Right ventricle myocardium superior (tissue), 1 donor: ENCODE measurements at regions not wholly inside any gene's neighbourhood (a gene's known extent, or its start where the extent isn't known, plus 50 kb on each side); places are given as distances from the start of the nearest gene placed in this dataset.

Experiments
- ATAC-seq: fragments of 200-7000 bp; cut with Tn5 transposase; one replicate; pipeline ENCODE4 v1.9.1; 2020; ENCODE audit warnings: mild to moderate bottlenecking; ENCODE audit not compliant: poor library complexity
- DNase-seq: peaks from one replicate; pipeline ENCODE4 v3.0.0-alpha.2; 2020
- intact Hi-C: fragments of 100-400 bp; cut with DNase I; formaldehyde crosslinking; loops from one replicate; pipeline ENCODE4 v1.11.2; 2022
- donor health status: DM: no; HTN: yes; CAD: no; lungs with severe emphysema.

DNA sequence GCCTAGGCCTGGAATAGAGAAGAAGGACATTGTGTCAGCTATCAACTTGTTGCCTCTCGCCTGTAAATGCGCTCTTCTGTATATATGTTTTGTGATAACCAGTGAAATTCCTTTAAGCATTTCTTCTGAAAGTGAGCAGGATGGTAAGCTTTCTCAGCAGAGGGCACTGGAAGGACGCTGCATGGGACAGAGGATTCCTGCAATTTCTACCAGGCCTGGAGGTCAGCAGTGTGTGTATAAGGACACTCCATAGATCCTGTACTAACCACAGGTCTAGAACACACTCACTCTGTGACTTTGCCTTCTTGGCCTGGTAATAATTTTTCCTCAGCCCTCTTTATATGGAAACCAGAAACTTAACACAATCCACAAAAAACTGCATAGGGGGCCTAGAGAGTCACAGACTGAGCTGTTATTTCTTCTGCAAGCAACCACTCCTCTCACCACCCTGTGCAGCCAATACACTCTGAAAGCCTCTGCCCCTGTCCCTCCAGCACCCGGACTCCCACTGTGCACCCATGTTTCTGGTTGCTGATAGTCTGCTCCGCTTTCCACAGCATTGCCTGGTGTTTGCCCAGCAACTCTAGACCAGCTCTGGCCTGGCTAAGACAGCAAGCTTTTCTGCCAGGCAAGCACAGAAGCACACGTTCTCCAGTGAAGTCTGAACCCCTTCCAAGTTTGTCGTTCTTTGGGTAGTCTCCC is 94.0 kb upstream of the RMST start:
- intact Hi-C loops, result no loop called here
- no peak for ATAC-seq
- no peak for DNase-seq

DNA sequence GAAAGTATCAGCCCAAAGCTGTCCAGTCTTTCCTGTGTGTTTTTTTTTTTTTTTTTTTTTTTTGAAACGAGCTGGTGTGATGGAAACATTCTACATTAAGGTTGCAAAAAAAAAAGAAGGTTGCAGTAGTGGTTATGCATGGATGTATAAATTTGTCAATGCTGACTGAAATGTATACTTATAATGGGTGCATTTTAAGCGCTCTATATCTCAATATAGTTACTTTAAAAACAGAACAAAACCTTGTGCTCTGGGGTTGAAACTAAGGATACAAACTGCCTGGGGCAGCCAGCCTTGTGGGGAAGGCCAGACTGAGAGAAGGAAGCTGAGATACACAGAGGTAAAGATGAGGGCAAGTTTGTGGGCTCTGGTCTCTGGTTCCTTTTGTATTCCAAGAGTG is 87.3 kb upstream of the RMST start:
- intact Hi-C loops, result no loop called here
- no peak for ATAC-seq
- no peak for DNase-seq

DNA sequence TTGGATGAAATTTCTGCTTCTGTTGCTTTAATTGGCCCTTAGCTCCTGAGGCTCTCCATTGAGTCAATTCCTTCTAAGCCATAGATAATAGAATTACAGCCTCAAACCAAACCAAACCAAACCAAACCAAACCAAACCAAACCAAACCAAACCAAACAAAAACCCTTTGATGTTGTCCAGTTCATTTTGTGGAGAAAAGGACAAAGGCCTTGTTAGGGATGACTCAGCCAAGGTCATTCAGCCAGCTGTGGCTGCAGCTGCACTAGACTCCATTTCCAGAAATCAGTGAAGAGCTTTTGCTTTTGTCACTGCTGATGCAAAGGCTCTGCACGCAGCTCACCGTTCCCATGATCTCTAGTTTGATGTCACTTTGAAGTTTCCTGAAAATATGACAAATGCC is 82.2 kb upstream of the RMST start:
- intact Hi-C loops, result no loop called here
- DNase-seq, result no peak
- no peak for ATAC-seq

DNA sequence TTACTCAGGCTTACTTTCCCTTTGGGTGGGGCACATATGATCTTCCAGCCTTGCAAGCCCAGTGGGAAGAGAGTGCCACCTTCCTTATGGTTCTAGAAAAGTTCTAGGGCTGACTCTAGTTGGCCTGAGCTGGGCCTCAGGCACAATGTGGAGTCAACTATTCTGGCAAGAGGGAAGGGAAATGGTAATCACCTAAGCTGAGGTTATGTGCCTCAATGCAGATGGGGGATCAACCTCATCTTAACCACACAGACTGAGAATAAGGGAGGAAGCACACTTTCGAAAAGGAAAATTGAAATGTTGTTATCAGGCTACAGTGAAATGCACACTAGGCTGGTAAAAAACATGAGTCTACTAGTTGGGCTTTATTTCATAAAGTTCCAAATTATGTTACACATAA is 77.5 kb upstream of the RMST start:
- no peak for DNase-seq
- ATAC-seq, result no peak
- intact Hi-C loops, result no loop called here

DNA sequence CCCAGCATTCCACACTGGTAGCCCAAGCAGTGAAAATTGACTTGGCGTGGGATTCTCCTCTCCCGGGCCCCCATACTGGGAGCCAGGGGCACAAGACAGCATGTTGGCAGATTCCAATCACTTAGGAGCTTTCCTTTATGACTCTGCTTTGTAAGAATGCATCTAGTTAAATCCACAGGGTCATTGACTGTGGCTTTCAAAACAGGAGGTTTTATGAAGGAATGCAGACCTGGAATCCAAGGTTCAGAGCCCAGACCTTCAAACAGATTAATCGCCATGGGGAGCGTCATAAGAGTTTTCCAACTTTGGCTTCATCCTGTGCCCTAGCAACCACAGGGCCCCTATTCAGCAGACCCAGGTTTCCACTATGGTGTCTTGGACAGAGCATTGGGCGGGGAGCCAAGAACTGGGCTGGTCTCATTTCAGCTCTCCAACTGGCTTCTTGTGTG is 76.4 kb upstream of the RMST start:
- ATAC-seq (no peak), DNase-seq (no peak)
- intact Hi-C loops, result no loop called here

DNA sequence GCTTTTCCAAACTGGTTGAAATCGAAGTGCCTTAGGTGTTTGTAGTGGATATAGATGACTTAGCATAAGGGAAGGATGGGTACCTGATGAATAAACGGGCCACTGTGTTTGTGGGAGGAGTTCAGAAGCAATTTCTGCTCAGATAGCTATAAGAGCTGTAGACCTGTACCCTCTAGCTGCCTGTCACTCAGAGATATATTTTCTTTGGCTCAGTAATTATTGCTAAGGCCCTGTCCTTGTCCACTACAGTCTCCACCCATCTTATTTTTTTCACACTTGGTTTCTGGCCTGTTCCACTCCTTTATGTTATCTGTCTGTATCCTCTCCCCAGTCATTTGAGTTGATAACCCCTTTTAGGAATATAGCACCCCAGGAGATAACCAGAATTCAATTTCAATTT is 74.8 kb upstream of the RMST start:
- no peak for ATAC-seq
- DNase-seq, result no peak
- intact Hi-C loops, result no loop called here

DNA sequence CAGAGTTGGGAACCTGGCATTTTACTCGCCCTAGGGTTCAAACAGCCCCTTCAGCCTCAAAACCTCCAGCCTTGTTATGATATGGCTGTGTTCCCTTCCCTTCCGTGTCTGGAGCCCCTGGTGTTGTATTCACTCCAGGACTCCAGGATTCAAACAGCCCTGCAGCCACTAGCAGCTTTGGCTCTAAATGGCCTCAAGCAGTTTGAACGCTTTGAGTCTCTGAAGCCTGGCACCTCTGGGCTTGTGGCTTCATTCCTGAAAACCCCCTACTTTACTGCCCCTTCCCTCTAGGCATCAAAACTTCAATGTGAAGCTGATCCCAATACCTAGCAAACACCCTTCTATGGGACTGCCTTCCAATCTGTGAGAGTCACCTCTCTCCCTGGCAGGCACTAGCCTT is 67.9 kb upstream of the RMST start:
- no peak for DNase-seq
- ATAC-seq, result no peak
- intact Hi-C loops, result no loop called here

DNA sequence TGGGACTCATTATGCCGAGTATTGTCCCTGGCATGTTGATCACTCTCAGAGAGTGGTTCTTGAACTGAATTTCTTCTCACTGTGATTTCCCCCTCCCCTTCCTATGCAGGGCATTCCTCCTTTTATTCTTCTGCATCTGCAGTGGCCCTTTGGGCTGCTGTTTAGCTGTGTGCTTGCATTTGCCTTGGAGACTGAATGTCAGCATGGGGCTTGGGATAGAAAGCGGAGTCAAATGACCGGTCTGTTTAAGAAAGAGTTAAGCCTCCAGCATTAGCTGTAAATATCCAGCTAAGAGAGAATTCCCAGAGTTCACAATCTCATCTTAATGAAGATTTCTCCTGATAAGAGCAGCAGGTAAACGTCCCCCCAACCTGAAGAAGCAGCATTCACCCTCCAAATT is 65.6 kb upstream of the RMST start:
- no peak for ATAC-seq

DNA sequence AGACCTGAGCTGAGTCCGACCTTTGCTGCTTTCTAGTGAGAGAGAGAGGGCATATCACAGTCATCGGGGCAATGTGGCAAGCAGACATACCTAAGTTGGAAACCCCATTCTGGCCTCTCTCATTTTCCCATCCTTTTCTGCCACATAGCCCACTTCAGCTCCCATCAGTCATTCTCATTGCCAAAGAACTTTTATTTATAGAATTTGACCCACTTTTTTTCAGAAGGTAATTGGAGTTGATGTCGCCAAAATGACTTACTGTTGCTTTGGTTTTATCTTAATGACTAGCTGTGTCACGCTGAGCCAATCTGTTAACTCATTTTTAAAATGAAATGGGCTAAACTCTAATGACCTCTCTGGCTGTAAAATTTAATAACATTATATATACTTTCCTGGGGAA is 63.9 kb upstream of the RMST start:
- DNase-seq (no peak), ATAC-seq (no peak)
- intact Hi-C loops, result no loop called here

More for the DNA sequence above, 65.6 kb upstream of the RMST start:
- intact Hi-C loops, result no loop called here
- no peak for DNase-seq

DNA sequence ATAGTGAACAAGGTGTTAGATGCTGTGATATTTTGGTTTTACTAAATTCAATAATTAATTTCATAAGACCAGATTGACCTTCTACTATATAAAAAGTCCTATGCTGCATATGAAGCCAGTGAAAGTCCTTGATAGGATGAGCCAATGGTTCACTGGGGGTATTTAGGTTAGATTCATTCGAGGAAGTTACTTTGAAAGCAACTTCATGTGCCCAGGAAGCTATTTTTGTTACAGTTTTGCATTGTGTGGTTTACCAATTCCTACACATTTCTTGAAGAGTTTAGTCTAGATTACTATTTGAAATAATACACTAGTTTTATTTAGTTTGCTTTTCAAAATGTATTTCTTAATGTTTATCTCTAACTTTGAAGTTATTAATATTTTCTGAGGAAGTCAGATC is 58.5 kb upstream of the RMST start:
- ATAC-seq, result no peak
- no peak for DNase-seq
- intact Hi-C loops, result no loop called here

DNA sequence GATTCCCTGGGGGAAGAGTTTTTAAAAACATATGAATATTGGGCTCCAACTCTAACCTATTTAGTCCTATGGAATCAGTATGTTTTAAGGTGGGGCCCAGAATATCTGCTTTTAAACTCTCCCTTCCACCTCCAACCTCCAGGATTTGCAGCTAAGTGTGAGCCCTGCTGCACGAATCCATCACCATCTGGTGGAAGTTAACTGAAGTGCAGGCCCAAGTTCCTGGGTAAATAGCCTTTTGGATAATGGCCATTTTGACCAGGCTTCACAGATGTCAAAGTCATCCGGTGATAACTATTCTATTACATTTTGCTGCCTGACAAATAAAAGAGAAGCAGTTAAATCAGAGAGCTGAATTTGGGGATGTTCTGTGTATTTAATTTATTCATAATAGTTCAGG is 58.1 kb upstream of the RMST start:
- no peak for ATAC-seq

DNA sequence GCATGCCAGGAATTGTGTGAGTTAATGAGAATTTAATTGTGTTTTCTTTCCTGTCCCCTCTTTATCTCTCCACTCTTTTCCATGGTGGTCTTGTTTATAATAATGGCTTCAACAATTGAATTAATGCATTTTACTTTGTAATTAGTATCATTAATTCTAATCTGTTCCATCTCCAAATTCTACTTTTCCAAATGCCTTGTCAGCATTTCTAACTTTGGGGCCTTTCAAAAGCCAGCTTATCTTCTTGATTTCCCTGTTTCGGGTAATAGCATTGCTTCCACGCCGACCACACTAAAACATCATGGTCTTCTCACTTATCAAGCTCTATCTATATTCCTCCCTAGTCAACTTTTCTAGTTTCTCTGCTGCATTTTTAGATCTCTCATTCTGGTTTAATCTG is 54.2 kb upstream of the RMST start:
- DNase-seq, result no peak
- intact Hi-C loops, result no loop called here
- ATAC-seq, result no peak

More for the DNA sequence above, 58.1 kb upstream of the RMST start:
- no peak for DNase-seq
- intact Hi-C loops, result no loop called here

DNA sequence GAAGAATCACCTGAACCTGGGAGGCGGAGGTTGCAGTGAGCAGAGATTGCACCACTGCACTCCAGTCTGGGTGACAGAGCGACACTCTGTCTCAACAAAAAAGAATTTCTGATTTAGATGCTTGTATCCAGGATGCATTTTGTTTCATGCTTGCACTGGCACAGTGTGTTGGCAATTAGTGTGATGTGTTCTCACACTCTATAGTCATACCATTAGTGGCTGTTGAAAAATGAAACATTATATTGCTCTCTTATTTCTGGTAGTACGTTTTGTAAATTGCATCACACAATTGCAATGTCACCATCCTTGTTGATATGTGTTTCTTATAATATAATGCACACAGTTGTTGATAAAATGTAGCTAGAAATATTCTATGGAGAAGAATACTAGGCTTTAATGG is 51.3 kb upstream of the RMST start:
- no peak for DNase-seq
- ATAC-seq, result no peak
- intact Hi-C loops, result no loop called here
